ENCODE measurements at regions not wholly inside any gene's neighbourhood (a gene's known extent, or its start where the extent isn't known, plus 50 kb on each side); places are given as distances from the start of the nearest gene placed in this dataset.

DNA sequence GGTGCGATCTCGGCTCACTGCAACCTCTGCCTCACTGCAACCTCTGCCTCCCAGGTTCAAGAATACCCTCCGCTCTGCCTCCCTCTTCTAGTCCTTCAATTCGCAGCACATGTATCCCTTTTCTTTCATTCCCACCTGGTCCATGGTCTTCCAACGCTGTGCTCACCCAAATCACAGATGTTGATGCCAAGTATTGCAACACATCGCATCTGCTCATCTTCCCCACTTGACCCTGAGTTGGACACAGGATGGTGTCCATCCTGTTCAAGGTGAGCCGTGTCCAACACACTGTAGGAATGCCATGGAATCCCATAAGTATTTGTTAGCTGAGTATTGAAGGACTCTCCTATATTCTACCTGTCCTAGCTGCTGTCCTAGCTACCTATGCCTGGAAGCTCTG is 50.6 kb upstream of the ETV6 start:
- H3K4me3 ChIP-seq (ENCODE audit: low read length), result no peak overlapping the region
- no peak for DNase-seq (ENCODE audit: low read depth, low spot score)

All from Jurkat, Clone E6-1 (cell line).